Caco-2 (cell line): ENCODE measurements at regions not wholly inside any gene's neighbourhood (a gene's known extent, or its start where the extent isn't known, plus 50 kb on each side); places are given as distances from the start of the nearest gene placed in this dataset.
A peak's percentile ranks its signal among the peaks of the same experiment; 100 is the strongest.

Experiments used
- BruUV-seq: library from RNA; stranded (reverse); fragments of 400-500 nt; replicated peaks from 2 replicates; lab custom pipeline; 2021; lab: Mats Ljungman, UMichigan
- CTCF ChIA-PET: fragments of 300-600 bp; sonication (Branson Sonifier 250); formaldehyde crosslinking; loops from one replicate; lab custom pipeline; 2022; ENCODE audit warnings: antibody characterized with exemption; lab: Charles Lee
- POLR2A ChIA-PET: fragments of 300-600 bp; sonication (Branson Sonifier 250); formaldehyde crosslinking; loops from one replicate; lab custom pipeline; 2022; ENCODE audit warnings: antibody characterized with exemption; lab: Charles Lee
- DNase-seq, 2 experiments: peaks; one replicate each; pipeline versions ENCODE4 v3.0.0 to v3.0.0-alpha.2; 2020 to 2022
- H3K27me3 ChIP-seq: replicated peaks from 2 replicates; pipeline ENCODE4 v1.6.0; 2011; ENCODE audit warnings: low read length; ENCODE audit not compliant: control insufficient read depth, insufficient read depth
- H3K36me3 ChIP-seq: 2 replicates; pipeline ENCODE4 v1.5.1; 2011; ENCODE audit warnings: low read length; ENCODE audit not compliant: control insufficient read depth, insufficient read depth
- H3K4me1 ChIP-seq: fragments of 250-450 bp; sonication (Bioruptor Pico); 2 replicates; pipeline ENCODE4 v1.5.1; 2020; ENCODE audit warnings: mild to moderate bottlenecking
- H3K4me3 ChIP-seq: 2 replicates; pipeline ENCODE4 v1.5.1; 2011; ENCODE audit warnings: low read depth, mild to moderate bottlenecking, control low read depth, low read length
- H3K9me3 ChIP-seq: fragments of 250-450 bp; sonication (Bioruptor Pico); 2 replicates; pipeline ENCODE4 v1.5.1; 2020; ENCODE audit warnings: mild to moderate bottlenecking, moderate library complexity
- H3K27ac Mint-ChIP-seq: one replicate; pipeline ENCODE4 v1.8.0; 2022; ENCODE audit warnings: mixed read lengths; ENCODE audit not compliant: unreplicated experiment
- H3K27me3 Mint-ChIP-seq: one replicate; pipeline ENCODE4 v1.8.0; 2022; ENCODE audit warnings: mixed read lengths; ENCODE audit not compliant: insufficient read depth, unreplicated experiment
- H3K36me3 Mint-ChIP-seq: one replicate; pipeline ENCODE4 v1.8.0; 2022; ENCODE audit warnings: mild to moderate bottlenecking, mixed read lengths; ENCODE audit not compliant: insufficient read depth, unreplicated experiment
- H3K4me1 Mint-ChIP-seq: one replicate; pipeline ENCODE4 v1.8.0; 2022; ENCODE audit warnings: low read depth, mixed read lengths; ENCODE audit not compliant: unreplicated experiment
- H3K4me3 Mint-ChIP-seq: one replicate; pipeline ENCODE4 v1.8.0; 2022; ENCODE audit warnings: mild to moderate bottlenecking, moderate library complexity, mixed read lengths; ENCODE audit not compliant: unreplicated experiment
- H3K9me3 Mint-ChIP-seq: one replicate; pipeline ENCODE4 v1.8.0; 2022; ENCODE audit warnings: mixed read lengths; ENCODE audit not compliant: unreplicated experiment
- intact Hi-C: fragments of 100-400 bp; cut with micrococcal nuclease; formaldehyde crosslinking; loops from one replicate; pipeline ENCODE4 v1.10.0; 2022; ENCODE audit not compliant: unreplicated experiment
- TF ChIP-seq, protein P1 (sequence below), 2 experiments: fragments of 200-600 bp in 1 of 2; IDR thresholded peaks; 1 replicate in 1 of 2; 2 replicates in 1 of 2; pipeline versions ENCODE4 v1.5.1 to v1.8.0; 2011 to 2022; ENCODE audit warnings: antibody characterized with exemption in 1 of 2, control low read depth in 1 of 2, inconsistent platforms in 1 of 2, low read depth in 1 of 2, low read length in 1 of 2, mild to moderate bottlenecking in 1 of 2, moderate library complexity in 1 of 2; ENCODE audit not compliant: insufficient read depth in 1 of 2, severe bottlenecking in 1 of 2, unreplicated experiment in 1 of 2

DNA sequence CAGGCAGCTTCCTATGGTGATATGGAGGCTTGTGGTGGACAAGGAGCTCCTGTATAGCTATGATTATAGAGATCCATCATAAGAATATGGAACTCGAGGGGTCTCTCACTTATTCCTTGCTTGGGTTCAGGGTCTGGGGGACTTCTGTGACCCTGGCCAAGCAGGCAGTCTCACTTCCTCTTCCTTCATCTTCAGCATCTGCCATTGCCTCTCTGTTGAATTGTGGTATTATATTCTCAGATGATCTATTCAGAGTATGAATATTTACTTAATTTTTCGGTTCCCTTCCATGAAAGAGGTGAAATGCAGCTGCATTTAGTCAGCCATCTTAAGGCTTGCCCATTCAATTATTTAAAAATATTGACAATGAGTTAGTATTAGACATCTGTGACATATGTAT, 292.9 kb downstream of the SPIN4 start:
- H3K4me1 Mint-ChIP-seq = no peaks in the 10 kb centered on the region
- DNase-seq = no peak
- no peaks in the 10 kb centered on the region for H3K4me1 ChIP-seq
- no peak overlapping the region for H3K4me3 ChIP-seq
- intact Hi-C loops = no loop called here
- no peaks in the 10 kb centered on the region for H3K27me3 ChIP-seq
- no peak overlapping the region for H3K27ac Mint-ChIP-seq
- H3K9me3 Mint-ChIP-seq = no peaks in the 10 kb centered on the region
- H3K36me3 ChIP-seq = no peaks in the 10 kb centered on the region
- TF ChIP-seq, protein P1, sequence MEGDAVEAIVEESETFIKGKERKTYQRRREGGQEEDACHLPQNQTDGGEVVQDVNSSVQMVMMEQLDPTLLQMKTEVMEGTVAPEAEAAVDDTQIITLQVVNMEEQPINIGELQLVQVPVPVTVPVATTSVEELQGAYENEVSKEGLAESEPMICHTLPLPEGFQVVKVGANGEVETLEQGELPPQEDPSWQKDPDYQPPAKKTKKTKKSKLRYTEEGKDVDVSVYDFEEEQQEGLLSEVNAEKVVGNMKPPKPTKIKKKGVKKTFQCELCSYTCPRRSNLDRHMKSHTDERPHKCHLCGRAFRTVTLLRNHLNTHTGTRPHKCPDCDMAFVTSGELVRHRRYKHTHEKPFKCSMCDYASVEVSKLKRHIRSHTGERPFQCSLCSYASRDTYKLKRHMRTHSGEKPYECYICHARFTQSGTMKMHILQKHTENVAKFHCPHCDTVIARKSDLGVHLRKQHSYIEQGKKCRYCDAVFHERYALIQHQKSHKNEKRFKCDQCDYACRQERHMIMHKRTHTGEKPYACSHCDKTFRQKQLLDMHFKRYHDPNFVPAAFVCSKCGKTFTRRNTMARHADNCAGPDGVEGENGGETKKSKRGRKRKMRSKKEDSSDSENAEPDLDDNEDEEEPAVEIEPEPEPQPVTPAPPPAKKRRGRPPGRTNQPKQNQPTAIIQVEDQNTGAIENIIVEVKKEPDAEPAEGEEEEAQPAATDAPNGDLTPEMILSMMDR (IDR thresholded peaks at IDR 0.05; ENCODE audit: insufficient read depth in 1 of 2, low read depth in 1 of 2, low read length in 1 of 2, severe bottlenecking in 1 of 2, unreplicated experiment in 1 of 2) = no peak
- no peaks in the 10 kb centered on the region for H3K27me3 Mint-ChIP-seq
- H3K36me3 Mint-ChIP-seq = no peaks in the 10 kb centered on the region
- no TSS peak for BruUV-seq
- no peak overlapping the region for H3K4me3 Mint-ChIP-seq
- ChIA-PET CTCF (no interaction called here), POLR2A (no interaction called here)
- H3K9me3 ChIP-seq = no peaks in the 10 kb centered on the region

DNA sequence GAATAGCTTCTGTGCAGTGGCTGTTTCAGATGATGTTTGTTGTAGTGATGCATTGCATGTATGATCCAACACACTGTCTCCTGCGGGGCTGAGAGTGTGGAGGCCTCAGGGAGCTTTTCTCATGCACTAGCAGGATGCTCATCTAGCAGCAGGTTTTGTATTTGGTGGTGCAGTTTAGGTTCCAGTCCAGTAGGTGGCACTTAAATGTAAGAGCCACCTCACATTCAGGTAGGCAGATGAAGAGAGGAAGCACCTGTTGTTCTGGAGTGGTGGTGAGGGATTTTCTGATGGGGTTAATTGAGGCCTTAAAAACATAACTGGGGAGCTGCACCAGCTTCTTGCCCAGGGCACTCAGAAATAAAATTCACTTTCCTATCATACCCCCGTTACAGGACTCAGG, 300.9 kb downstream of the SPIN4 start:
- Histone ChIP-seq H3K27me3 (no peaks in the 10 kb centered on the region), H3K4me1 (no peaks in the 10 kb centered on the region), H3K4me3 (no peak overlapping the region), H3K36me3 (no peaks in the 10 kb centered on the region), H3K9me3 (no peaks in the 10 kb centered on the region)
- Mint-ChIP-seq H3K27me3 (no peaks in the 10 kb centered on the region), H3K4me3 (no peak overlapping the region), H3K9me3 (no peaks in the 10 kb centered on the region), H3K36me3 (no peaks in the 10 kb centered on the region), H3K27ac (no peak overlapping the region), H3K4me1 (no peaks in the 10 kb centered on the region)
- intact Hi-C loops = no loop called here
- ChIA-PET POLR2A (no interaction called here), CTCF (no interaction called here)
- peak in 1 of 2 experiments; percentile 4 for DNase-seq
- no TSS peak for BruUV-seq
- TF ChIP-seq, protein P1 (IDR thresholded peaks at IDR 0.05; ENCODE audit: insufficient read depth in 1 of 2, low read depth in 1 of 2, low read length in 1 of 2, severe bottlenecking in 1 of 2, unreplicated experiment in 1 of 2) = peak in 1 of 2 experiments; percentile 31

DNA sequence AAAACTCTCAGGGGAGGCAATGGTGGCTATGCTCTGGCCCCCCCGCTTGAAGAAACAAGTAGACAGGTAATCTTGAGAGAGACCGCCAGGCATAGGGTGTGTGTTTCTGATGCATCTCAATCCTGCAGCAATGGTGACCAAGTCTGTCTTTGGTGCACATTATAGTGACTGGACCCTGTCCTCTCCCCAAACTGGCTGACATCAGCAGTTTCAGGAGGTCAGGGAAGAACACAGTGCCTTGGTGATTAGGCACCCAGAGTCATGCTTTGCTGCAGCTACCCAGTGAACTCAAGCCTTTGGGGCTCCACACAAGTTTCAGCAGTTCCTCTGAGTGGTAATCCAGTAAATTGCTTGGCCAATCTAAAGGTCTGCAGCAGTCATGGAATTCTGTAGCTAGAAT, 318.3 kb downstream of the SPIN4 start:
- no peaks in the 10 kb centered on the region for H3K27me3 ChIP-seq
- Mint-ChIP-seq H3K36me3 (no peaks in the 10 kb centered on the region), H3K27me3 (no peaks in the 10 kb centered on the region), H3K27ac (no peak overlapping the region), H3K4me3 (no peak overlapping the region), H3K9me3 (no peaks in the 10 kb centered on the region), H3K4me1 (no peaks in the 10 kb centered on the region)
- H3K36me3 ChIP-seq = no peaks in the 10 kb centered on the region
- POLR2A ChIA-PET = no interaction called here
- H3K9me3 ChIP-seq = no peaks in the 10 kb centered on the region
- BruUV-seq = no TSS peak
- CTCF ChIA-PET = no interaction called here
- H3K4me1 ChIP-seq = no peaks in the 10 kb centered on the region
- TF ChIP-seq, protein P1 (IDR thresholded peaks at IDR 0.05; ENCODE audit: insufficient read depth in 1 of 2, low read depth in 1 of 2, low read length in 1 of 2, severe bottlenecking in 1 of 2, unreplicated experiment in 1 of 2) = no peak
- no peak overlapping the region for H3K4me3 ChIP-seq
- intact Hi-C loops = no loop called here
- no peak for DNase-seq
